ENCODE measurements at regions not wholly inside any gene's neighbourhood (a gene's known extent, or its start where the extent isn't known, plus 50 kb on each side); places are given as distances from the start of the nearest gene placed in this dataset.

DNA sequence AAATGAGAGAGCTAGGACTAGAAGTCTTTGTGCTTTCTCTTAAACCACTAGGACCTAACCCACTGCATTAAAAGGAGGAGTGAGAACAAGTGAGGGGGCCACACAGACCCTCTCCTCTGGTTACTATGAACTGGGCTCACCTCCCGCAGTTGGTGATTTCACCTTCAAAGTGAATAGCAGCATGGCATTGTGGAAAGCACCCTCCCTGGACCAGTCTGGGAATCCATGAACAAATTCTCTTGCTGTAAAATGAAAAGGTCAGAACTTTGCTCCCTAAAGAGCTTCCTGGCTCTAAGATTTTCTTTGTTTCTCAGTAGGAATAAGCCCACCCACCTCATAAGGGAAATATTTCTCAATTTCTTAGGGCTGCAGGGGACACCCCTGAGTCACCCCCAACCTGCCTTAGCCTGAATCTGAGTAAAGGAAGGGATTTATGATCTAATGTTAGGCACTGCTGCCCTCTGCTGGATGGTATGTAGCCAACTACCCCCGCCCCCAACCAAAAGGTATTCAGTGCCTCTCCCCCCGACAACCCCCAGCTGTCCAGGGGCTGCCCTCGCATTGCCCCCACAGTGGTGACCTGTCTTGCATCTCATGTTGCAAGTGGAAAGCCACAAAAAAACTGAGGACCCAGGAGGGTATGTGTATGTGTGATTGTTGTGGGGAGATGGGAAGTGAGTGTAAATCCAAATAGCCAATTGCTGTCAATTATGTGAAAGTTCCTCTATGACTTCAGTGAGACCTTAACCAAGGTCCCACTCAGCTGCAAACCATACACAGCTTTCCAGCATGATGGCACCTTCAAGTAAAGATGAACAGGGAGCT lies 230.9 kb upstream of the SLC14A2 start:
- TF ChIP-seq, protein P1, sequence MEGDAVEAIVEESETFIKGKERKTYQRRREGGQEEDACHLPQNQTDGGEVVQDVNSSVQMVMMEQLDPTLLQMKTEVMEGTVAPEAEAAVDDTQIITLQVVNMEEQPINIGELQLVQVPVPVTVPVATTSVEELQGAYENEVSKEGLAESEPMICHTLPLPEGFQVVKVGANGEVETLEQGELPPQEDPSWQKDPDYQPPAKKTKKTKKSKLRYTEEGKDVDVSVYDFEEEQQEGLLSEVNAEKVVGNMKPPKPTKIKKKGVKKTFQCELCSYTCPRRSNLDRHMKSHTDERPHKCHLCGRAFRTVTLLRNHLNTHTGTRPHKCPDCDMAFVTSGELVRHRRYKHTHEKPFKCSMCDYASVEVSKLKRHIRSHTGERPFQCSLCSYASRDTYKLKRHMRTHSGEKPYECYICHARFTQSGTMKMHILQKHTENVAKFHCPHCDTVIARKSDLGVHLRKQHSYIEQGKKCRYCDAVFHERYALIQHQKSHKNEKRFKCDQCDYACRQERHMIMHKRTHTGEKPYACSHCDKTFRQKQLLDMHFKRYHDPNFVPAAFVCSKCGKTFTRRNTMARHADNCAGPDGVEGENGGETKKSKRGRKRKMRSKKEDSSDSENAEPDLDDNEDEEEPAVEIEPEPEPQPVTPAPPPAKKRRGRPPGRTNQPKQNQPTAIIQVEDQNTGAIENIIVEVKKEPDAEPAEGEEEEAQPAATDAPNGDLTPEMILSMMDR (IDR thresholded peaks at IDR 0.05; ENCODE audit: insufficient read depth, low read depth, low read length), result peak; percentile 42
- TF ChIP-seq EZH2 (IDR thresholded peaks at IDR 0.05; ENCODE audit: insufficient read depth, low read length), result no peak

Data from astrocyte (in vitro differentiated cells and primary cell).